SU-DHL-6 (cell line): ENCODE measurements at regions not wholly inside any gene's neighbourhood (a gene's known extent, or its start where the extent isn't known, plus 50 kb on each side); places are given as distances from the start of the nearest gene placed in this dataset.

Experiments
- EZH2phosphoT487 ChIP-seq: fragments of 200-600 bp; sonication (generic), shearing (Covaris generic); conservative IDR thresholded peaks from 2 replicates; pipeline ENCODE4 v1.6.1; 2018; ENCODE audit warnings: mild to moderate bottlenecking, antibody characterized with exemption, low read length, moderate library complexity, mixed read lengths
- TF ChIP-seq, protein P1 (sequence below): fragments of 200-600 bp; sonication (generic); IDR thresholded peaks from one replicate; pipeline ENCODE4 v1.5.1; 2017; ENCODE audit warnings: antibody characterized with exemption, mild to moderate bottlenecking, low read length, moderate library complexity; ENCODE audit not compliant: insufficient read depth, poor library complexity, severe bottlenecking

DNA sequence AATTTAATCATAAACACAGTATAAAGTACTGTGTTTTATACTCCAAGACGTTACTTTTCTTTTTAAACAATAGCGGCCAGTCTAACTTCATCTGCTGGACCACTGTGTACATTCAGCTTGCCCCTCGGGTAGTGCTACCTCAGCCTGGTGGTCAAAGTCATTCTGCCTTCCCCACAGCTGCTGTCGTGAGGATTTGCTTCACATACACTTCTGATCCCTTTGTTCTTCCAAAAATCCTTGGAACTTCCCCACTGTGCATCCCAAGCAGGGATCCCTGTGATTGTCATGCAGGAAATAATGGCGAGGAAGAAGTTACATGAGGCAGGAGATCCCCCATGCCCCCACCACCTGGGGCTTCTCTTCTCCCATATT, 234.9 kb upstream of the STARD13 start:
- TF ChIP-seq, protein P1, sequence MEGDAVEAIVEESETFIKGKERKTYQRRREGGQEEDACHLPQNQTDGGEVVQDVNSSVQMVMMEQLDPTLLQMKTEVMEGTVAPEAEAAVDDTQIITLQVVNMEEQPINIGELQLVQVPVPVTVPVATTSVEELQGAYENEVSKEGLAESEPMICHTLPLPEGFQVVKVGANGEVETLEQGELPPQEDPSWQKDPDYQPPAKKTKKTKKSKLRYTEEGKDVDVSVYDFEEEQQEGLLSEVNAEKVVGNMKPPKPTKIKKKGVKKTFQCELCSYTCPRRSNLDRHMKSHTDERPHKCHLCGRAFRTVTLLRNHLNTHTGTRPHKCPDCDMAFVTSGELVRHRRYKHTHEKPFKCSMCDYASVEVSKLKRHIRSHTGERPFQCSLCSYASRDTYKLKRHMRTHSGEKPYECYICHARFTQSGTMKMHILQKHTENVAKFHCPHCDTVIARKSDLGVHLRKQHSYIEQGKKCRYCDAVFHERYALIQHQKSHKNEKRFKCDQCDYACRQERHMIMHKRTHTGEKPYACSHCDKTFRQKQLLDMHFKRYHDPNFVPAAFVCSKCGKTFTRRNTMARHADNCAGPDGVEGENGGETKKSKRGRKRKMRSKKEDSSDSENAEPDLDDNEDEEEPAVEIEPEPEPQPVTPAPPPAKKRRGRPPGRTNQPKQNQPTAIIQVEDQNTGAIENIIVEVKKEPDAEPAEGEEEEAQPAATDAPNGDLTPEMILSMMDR: no peak
- no peak for TF ChIP-seq EZH2phosphoT487
